Stimulated activated CD4-positive, alpha-beta T cell treated with anti-CD3 and anti-CD28 coated beads, Interleukin-1b, Interleukin-23, amount 100 ng/mL, for 4 hours (primary cell): ENCODE measurements at regions not wholly inside any gene's neighbourhood (a gene's known extent, or its start where the extent isn't known, plus 50 kb on each side); places are given as distances from the start of the nearest gene placed in this dataset.

Experiments used
- DNase-seq, 2 donors: peaks; one replicate each; pipeline ENCODE4 v3.0.0-alpha.2; 2020; ENCODE audit warnings: low read depth in 2 of 2

DNA sequence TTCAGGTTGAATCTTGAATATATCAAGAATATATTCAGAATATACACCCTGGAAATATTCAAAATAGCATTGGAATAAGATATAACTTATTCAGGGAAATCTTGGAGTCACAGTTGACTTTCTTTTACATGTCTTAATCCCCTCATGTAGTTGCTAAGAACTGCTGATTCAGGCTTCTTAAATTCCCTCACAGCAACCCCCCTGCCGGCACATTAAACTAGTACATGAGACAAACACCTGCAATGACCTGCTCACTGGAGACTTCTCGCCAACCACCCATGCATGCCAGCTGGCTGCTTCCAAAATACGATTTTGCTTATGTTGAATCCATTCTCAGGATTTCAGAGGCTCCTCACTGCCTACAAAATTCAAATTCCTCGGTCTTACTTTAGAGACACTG is 997.1 kb downstream of the EFNB2 start:
- DNase-seq, result no peak

DNA sequence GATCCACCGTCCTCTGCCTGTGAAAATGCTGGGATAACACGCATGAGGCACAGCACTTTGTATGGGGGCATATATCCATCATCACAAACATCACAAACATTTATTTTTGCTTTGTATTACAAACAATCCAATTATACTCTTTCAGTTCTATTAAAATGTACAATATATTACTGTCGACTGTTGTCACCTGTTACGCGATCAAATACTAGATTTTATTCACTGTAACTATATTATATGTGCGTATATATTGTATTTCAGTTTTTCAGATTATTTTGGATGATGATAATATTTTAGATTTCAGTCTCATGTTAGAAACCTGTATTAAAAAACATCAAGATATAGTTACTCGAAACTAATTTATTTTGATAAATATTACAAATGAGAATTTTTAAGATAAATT is 998.3 kb downstream of the EFNB2 start:
- no peak for DNase-seq

DNA sequence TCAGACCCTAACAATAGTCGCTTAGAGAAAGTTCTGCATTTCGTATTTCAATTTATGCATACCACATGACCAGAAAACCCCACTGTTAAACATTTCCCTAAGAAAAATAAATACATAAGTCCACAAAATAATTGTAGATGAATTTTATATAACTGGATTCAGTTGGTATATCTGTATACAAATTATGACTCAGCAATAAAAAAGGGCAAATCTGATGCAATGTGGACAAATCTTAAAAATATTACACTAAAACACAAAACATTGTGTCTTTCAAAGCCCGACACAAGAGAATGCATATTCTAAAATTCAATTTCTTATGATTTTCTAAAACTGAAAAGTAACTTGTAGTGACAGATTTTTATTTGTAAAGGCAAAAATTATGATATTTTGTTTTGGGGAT is 1005.0 kb downstream of the EFNB2 start:
- no peak for DNase-seq

DNA sequence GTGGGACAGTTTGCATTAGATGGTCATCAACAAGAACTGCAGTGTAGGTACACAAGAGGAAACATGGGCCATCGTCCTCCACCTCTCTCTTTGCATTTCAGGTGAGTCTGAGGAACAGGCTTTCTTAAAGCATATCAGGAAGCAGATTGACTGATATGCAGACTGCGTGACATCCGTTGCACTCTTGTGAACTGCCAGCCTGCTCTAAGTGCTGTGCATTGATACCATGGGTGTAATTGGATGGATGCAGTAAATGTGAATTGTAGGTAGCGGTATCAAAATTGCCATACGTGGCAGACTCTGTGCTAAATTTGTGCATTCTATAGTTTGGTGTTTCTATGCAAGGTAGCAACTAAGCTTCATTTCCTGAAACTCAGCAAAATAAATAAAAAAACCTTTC is 1008.3 kb downstream of the EFNB2 start:
- DNase-seq, result no peak

DNA sequence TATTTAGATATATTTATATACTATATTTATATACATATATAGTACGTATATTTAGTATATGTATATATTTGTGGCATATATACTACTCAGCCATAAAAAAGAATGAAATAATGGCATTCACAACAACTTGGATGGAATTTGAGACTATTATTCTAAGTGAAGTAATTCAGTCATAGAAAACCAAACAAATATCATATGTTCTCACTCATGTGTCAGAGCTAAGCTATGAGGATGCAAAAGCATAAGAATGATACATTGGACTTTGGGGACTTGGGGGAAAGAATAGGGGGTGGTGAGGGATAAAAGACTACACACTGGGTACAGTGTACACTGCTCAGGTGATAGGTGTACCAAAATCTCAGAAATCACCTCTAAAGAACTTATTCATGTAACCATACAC is 1015.7 kb downstream of the EFNB2 start:
- no peak for DNase-seq

DNA sequence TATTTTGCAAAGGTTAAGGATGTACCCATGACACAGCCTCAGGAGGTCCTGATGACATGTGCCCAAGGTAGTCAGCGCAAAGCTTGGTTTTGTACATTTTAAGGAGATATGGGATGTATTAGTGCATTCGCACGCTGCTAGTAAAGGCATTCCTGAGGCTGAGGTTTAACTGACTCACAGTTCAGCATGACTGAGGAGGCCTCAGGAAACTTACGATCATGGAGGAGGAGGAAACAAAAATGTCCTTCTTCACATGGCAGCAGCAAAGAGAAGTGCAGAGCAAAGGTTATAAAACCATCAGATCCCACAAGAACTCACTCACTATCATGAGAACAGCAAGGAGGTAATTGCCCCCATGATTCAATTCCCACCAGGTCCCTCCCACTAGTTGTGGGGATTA is 1017.4 kb downstream of the EFNB2 start:
- no peak for DNase-seq

DNA sequence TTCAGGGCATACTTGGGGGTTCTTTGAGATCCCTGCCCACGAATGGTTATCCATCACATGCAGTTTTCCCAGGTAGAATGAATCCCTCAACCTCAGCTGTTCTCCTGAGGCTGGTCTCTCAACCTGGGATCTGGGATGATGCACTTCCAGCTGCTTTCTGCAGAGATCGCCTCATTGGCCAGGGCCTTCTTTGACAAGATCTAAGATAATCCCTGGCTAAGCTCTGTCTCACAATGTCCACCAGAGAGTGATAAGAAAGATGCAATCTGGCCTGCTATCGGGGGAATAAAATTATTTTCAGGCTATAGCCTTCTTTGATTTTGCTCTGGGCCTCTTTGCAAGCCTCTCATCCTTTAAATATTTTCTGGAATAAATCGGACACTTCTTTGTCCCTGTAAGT is 1021.1 kb downstream of the EFNB2 start:
- no peak for DNase-seq

DNA sequence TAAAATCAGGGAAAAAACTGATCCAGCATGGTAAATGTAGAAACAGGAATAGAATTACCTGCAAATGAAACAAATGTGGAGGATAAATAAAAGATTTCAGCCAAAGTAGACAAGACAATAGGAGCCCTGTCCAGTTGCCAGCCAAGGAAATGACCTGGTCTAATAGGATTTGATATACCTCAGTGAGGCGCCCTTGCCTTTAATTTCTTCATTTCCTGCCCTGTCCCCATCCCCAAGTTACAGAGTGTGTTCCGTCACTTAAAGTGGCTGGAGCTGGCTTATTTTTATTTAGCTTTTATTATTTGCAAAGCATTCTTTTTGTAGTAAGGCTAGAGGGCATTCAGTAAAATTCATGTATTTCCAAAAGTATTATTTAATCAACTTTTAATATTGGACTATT is 1022.0 kb downstream of the EFNB2 start:
- no peak for DNase-seq

DNA sequence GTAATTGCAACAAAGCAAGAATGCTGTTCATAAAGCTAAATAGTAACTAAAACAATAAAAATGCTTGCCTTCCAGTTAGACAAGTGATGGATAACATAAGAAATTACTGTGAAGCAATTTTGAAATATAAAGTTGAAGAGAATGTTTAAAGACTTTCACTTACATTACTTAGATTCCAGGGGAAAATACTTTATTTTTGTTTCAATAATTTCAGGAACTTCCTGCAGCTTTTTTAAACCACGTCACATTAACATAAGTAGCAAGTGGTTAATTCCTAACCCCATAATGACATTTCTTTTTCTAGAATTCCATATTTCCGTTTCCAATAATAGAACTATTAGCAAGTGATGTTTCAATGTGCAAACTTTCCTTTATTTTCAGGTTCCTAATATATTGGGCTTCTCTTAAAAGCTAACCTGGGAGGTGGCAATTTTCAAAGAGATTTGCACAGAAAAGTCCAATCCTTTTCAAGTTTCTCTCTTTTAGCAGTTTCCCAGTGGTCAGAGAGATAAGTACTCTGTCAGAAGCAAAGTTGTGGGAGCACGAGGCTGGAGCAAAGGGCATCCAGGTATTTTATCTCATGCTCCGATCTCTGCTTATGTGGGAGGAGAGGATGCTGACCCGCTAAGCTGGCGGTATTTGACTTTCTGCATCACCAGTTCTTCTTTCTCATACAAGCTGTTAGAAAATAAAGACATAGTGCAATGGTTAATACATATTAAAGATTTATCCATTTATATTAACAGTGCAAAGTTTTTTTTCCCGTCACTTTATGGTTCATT is 1025.3 kb downstream of the EFNB2 start:
- DNase-seq, result no peak

DNA sequence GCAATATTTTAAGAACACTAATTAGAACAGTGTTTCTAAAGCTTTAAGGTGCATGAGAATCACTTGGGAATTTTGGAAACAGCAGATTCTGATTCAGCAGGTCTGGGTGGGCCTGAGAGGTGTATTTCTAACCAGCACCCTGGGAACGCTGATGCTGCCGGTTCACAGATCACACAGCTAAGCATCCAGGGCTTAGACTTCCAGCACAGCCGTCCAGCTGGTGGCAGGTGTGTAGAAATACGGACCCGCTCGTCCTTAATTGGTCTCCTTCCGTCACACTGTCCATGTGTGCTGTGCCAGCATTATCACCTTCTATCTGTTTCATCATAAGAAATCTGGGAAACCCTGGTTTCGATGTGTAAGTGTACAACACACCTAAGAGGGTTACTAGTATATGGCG is 1029.0 kb downstream of the EFNB2 start:
- no peak for DNase-seq

DNA sequence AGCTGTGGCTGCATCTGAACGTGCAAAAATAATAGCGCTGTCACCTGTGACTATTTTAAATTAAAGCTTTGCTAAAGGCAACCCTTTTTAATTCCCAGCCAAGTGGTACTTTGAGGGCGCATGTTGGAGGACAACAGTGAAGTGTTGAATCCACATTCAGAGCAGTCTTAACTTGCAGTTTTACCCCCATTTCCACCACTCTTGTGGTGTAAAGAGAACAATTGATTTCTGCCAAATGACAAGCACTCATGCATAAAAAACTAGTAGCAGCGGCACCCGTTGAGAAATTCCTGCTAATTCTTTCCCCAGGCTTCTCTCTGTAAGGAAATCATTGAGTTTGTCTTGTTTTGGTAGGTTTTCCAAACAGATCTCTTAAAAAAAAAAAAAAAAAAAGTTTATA is 1033.3 kb downstream of the EFNB2 start:
- DNase-seq, result no peak

DNA sequence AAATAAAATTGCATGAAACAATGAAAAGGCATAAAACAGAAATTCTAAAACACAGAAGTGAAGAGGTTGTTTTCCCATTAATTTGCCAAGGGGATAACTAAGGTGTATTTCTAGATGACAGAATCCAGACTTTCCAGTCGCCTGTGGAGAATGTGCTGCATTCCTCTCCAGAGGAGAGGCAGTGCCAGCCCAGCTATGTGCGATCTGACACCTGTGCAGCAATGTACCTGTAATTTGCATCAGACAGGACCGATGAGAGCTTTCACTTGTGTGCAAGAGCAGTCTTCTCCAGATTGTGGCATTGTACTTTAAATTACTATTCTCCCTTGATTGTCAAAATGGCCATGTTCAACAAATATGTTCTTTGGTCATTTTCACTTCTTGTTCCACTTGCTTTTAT is 1037.9 kb downstream of the EFNB2 start:
- DNase-seq, result no peak

DNA sequence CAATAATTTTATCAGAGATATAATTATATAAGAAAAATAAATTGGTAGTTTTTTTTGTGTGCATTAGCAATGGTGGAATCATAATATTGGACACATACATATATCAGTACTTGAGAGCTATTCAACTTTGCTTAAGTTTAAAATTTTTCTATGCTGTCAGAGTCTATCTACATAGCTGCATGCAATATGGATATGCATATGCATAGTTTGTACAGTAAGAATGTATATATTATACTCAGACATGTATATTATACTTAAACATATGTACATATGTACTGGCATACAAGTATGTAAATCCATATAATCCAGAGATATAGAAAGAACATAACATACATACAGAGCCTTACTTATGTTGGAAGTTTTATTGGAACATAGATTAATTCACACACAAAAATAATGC is 1043.2 kb downstream of the EFNB2 start:
- no peak for DNase-seq

DNA sequence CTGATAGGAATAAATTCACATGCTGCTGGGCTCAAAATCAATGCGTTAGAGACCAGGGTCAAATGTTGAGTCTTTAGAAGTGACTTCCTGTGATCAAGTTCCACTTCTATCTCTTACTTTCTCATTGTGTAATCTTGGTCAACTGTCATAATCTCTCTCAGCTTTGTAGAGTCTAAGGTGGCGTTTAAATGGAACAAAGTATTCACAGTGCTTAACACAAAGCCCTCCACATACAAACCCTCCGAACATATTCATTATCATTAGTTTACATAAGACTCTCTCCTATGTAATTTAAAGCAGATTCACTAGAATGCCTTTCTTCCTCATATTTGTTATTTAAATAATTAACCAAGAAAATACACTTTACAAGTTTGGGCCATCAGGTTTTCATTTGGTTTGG is 1044.1 kb downstream of the EFNB2 start:
- DNase-seq, result no peak

DNA sequence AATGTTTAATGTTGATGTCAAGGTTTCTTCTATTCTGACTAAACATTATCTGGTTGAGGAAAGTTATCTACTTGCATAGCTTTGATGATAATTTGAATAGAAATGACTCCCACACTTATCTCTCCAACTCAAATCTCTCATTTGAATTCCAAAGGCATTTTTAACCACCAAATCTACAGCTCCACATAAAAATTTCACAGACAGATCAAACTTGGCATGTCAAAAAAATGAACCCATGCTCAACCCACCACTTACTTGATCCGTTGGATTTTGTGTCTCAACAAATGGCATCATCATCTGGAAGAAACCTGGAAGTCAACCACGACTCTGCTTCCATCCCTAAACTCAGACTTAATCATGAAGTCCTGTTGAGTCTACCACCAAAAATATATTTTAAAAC is 1050.4 kb downstream of the EFNB2 start:
- no peak for DNase-seq

DNA sequence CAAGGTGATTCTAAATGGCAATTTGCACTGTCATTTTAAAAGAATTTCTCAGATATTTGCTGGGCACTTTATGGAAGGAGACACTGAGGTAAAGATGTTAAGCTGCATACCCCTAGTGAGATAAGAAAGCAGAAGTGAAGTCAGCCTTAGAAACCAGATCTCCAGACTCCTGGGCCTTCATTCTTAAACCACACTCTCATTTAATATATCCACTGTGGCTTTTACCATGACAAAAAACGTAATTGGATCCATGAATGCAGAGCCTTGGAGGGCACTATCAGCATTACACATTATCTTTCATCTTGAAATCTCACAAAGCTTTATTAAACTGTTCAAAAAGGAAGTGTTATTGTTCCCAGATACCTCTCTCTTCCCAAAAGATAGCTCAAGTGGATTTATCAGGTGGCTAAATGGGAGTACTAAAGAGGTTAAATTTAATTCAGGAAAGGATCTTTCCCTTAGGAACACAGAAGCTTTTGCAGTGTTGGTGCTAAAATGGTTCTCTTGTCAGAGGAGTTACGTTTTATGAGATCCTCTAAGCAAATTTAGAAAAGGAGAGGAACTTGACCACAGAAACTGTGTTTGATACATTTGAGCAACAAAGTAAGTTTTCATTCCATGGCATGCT is 1060.4 kb downstream of the EFNB2 start:
- DNase-seq, result no peak

DNA sequence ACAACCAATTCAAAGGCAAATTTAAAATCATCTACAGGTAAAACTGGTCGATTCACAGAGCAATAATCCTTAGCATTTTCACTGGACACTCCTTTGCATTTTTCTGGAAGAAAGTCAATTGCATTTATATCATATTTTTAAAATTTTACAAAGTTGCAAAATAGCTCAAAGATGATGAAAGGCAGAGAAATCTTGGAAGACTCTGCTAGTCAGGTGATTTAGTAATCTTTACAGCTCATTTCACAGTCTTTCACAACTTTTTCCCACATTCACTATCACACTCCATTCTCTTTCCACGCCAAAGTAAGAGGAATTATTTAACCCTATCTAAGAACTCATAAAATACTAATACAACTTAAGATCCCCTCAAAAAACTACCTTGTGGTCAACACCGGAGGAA is 1063.8 kb downstream of the EFNB2 start:
- no peak for DNase-seq

DNA sequence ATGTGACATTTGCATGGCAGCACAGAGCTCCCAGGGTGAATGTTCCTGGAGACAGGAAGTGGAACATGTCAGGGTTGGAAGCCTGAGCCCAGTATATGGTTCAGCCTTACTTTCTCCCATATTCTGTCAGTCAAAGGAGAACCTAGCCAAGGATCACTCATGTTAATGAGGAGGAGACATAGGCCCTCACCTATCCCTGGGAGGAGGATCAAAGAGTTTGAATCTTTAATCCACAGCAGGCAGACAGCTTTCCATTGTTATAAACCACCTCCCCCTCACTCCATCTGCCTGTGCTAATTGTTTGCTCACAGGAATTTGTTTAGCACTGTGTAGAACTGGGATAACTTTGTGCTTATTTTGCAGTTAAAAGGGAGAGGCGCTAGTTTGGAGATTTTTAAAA is 1069.1 kb downstream of the EFNB2 start:
- DNase-seq, result no peak

DNA sequence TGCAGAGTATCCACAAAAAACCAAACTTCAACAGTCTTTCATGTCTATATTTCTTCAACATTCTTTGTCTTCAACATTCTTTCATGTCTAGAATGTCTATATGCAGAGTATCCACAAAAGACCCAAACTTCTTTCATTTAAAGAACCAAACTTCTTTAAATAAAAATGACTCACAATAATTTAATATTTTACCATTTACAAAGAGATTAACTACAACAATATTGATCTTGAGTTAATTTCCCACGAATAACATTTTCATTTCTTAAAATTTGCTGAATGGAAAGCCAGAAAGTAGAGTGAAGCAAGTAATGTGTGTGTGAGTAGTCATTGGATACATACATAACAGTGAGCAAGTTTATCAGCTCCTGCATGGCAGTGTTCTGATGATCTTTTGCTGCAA is 1069.7 kb downstream of the EFNB2 start, which contains the start of gene DAOA:
Gene DAOA (plus strand): TSS at position 301 of the 400 bp plus-strand sequence.
- DNase-seq, result no peak

DNA sequence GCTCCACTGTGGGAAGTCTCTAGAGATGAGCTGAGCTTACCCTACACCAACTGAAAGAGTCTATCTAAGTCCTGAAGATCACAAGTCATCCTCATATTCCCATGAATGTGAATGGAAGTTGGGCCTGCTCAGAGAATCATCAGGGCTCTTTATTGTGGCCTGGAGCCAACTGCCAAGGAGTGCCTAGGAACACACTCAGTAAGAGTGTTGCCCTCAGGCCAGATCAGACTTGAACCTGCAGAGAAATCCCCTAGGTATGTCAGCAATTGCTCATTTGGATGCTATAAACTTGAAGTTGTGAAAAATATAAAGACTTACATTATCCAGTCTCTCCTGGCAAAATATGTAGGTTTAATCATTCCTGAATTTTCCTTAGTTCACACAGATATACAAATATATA is 1070.2 kb downstream of the EFNB2 start:
- DNase-seq, result no peak

DNA sequence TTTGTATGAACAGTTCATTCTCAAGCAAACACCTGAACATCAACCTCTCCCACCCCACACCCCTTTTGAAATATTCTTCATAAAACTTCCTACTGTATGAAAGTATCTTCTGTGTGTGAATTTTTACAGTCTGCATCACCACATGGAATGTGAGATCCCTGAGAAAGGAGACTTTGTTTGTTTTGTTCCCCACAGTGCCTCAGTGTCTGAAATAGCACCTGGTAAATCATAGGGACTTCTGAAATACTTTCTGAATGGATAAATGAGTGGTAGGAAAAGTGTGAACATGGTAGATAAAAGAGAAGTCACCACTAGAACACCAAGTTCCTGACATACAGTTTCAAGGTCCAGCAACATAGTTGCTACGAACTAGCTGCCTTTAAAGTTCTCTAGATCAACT is 1071.2 kb downstream of the EFNB2 start:
- no peak for DNase-seq

DNA sequence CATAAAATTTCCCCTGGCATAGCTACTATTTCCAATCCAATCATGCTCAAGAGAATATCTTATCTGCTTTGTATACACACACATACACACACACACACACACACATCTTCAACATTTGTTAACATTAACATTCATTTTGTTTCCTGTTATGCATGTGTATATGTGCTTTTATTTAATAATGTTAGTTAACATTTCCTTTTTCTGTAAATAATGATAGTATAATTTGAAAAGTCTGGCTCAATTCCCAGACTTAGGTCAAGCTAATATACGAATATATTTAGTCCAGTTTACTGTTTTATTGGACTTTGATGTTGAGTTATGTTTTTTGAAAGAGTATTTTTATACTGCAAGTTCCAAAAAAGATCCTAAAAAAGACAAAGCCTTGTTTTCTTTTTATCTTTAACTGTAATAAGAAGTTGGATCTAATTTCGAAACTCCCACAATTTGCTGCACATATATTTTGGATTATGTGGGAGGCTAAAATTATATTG is 1072.4 kb downstream of the EFNB2 start:
- DNase-seq, result no peak

DNA sequence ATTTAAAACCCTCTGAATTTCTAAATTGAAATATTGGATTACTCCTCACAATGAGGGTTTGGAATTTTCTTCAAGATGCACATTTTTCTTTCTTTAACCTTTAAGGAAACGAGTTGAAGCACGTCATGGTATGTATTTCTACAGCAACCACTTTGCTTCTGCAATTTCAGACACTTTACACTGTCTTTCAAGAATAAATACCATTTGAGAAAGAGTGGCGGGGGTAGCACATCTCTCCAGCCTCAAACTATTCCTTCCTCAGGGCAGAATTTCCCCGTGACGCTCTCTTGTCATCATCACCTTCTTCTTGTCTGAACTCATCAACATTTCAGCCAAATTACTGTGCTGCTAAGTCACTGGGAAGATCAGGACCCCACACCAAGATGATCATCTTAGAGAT is 1073.4 kb downstream of the EFNB2 start:
- DNase-seq, result no peak

DNA sequence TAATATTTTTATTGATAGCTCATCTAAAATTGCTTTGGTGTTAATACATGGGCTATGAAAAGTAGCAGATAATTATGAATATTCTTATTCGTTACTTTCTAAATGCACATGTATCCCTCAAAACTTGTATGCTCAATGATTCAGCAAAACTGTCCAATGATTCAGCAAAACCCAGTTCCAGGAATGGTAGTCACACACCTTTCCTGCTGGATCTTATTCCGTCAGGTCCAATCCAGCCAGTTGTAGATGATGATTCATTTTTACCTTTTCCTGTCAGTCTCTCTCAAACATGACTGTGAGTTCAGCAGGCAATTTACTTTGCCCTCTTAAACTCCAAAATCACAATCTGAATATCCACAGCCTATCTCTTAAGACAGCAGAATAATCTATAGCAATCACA is 1082.6 kb downstream of the EFNB2 start:
- DNase-seq, result no peak
